CD14-positive monocyte (primary cell): ENCODE measurements at regions not wholly inside any gene's neighbourhood (a gene's known extent, or its start where the extent isn't known, plus 50 kb on each side); places are given as distances from the start of the nearest gene placed in this dataset.

Experiments
- DNase-seq, 3 donors: peaks; one replicate each; pipeline ENCODE4 v3.0.0-alpha.2; 2011 to 2022
- H2AFZ ChIP-seq: 2 replicates; pipeline ENCODE4 v1.6.0; 2012; ENCODE audit warnings: mild to moderate bottlenecking, low read depth, low read length, inconsistent platforms; ENCODE audit not compliant: insufficient read depth, poor library complexity, severe bottlenecking
- H3K27ac ChIP-seq, 2 donors: 1 replicate in 1 of 2; 2 replicates in 1 of 2; pipeline ENCODE4 v1.5.1; 2012 to 2013; ENCODE audit warnings: low read length in 2 of 2, control low read depth in 1 of 2, inconsistent platforms in 1 of 2, low read depth in 1 of 2, mild to moderate bottlenecking in 1 of 2
- H3K27me3 ChIP-seq, 2 donors: one replicate each; pipeline versions ENCODE4 v1.6.0 to v1.6.1; 2011 to 2013; ENCODE audit warnings: low read length in 2 of 2; ENCODE audit not compliant: control insufficient read depth in 2 of 2, insufficient read depth in 2 of 2
- H3K36me3 ChIP-seq, 2 donors: replicated peaks in 1 of 2; 1 replicate in 1 of 2; 2 replicates in 1 of 2; pipeline versions ENCODE4 v1.5.1 to v1.6.1; 2012 to 2013; ENCODE audit warnings: low read length in 2 of 2, control low read depth in 1 of 2, inconsistent platforms in 1 of 2, mild to moderate bottlenecking in 1 of 2; ENCODE audit not compliant: insufficient read depth in 2 of 2, control insufficient read depth in 1 of 2
- H3K4me1 ChIP-seq, 2 donors: 1 replicate in 1 of 2; 2 replicates in 1 of 2; pipeline versions ENCODE4 v1.5.1 to v1.6.1; 2012 to 2013; ENCODE audit warnings: low read length in 2 of 2, control low read depth in 1 of 2, inconsistent platforms in 1 of 2, mild to moderate bottlenecking in 1 of 2, moderate library complexity in 1 of 2; ENCODE audit not compliant: insufficient read depth in 2 of 2, control insufficient read depth in 1 of 2
- H3K4me2 ChIP-seq: replicated peaks from 2 replicates; pipeline ENCODE3; 2012; ENCODE audit warnings: low read length, moderate library complexity, mild to moderate bottlenecking; ENCODE audit not compliant: poor library complexity, severe bottlenecking; ENCODE audit errors: extremely low read depth
- H3K4me3 ChIP-seq, 3 experiments: fragments of 200-600 bp in 1 of 3; sonication (generic) in 1 of 3; replicated peaks in 1 of 3; 1 replicate in 2 of 3; 2 replicates in 1 of 3; pipeline ENCODE4 v1.5.1; 2011 to 2013; ENCODE audit warnings: low read length in 3 of 3, mild to moderate bottlenecking in 3 of 3, control low read depth in 2 of 3, low read depth in 2 of 3, inconsistent platforms in 1 of 3, moderate library complexity in 1 of 3
- H3K79me2 ChIP-seq: 2 replicates; pipeline ENCODE4 v1.6.0; 2012; ENCODE audit warnings: mild to moderate bottlenecking, control low read depth, inconsistent platforms, low read length, moderate library complexity; ENCODE audit not compliant: insufficient read depth
- H3K9ac ChIP-seq: 2 replicates; pipeline ENCODE4 v1.6.0; 2017; ENCODE audit warnings: low read length, mild to moderate bottlenecking; ENCODE audit not compliant: insufficient read depth, poor library complexity, severe bottlenecking
- H3K9me3 ChIP-seq, 2 donors: replicated peaks in 1 of 2; 1 replicate in 1 of 2; 2 replicates in 1 of 2; pipeline versions ENCODE4 v1.5.1 to v1.6.1; 2012 to 2013; ENCODE audit warnings: low read length in 2 of 2, control low read depth in 1 of 2; ENCODE audit not compliant: control insufficient read depth in 1 of 2, insufficient read depth in 1 of 2
- H4K20me1 ChIP-seq: 2 replicates; pipeline ENCODE4 v1.6.0; 2012; ENCODE audit warnings: mild to moderate bottlenecking, low read length, control low read depth, moderate library complexity; ENCODE audit not compliant: insufficient read depth
- H3K27ac Mint-ChIP-seq, 7 donors: one replicate each; pipeline ENCODE4 v1.8.0; 2020; ENCODE audit warnings: mild to moderate bottlenecking in 7 of 7, mixed read lengths in 7 of 7, moderate library complexity in 6 of 7, inconsistent platforms in 2 of 7
- H3K27me3 Mint-ChIP-seq, 3 donors: one replicate each; pipeline ENCODE4 v1.8.0; 2021 to 2022; ENCODE audit warnings: low read depth in 3 of 3, mild to moderate bottlenecking in 3 of 3, mixed read lengths in 3 of 3, moderate library complexity in 3 of 3, inconsistent platforms in 1 of 3
- H3K36me3 Mint-ChIP-seq, 2 donors: one replicate each; pipeline ENCODE4 v1.8.0; 2020; ENCODE audit warnings: mixed read lengths in 2 of 2, inconsistent platforms in 1 of 2, mild to moderate bottlenecking in 1 of 2
- H3K4me1 Mint-ChIP-seq: one replicate; pipeline ENCODE4 v1.8.0; 2020; ENCODE audit warnings: mild to moderate bottlenecking, mixed read lengths
- H3K4me3 Mint-ChIP-seq, 2 donors: one replicate each; pipeline ENCODE4 v1.8.0; 2020; ENCODE audit warnings: mild to moderate bottlenecking in 2 of 2, mixed read lengths in 2 of 2, moderate library complexity in 1 of 2
- H3K9me3 Mint-ChIP-seq, 7 donors: one replicate each; pipeline ENCODE4 v1.8.0; 2020 to 2022; ENCODE audit warnings: mixed read lengths in 7 of 7, mild to moderate bottlenecking in 6 of 7, moderate library complexity in 6 of 7, inconsistent platforms in 2 of 7
- WGBS: methylation state at CpG from one replicate; pipeline ENCODE4 v1.1.5; 2013; ENCODE audit warnings: missing lambda C conversion rate; ENCODE audit not compliant: insufficient coverage; 5-methylcytosine and 5-hydroxymethylcytosine counted together
- intact Hi-C, 2 donors: fragments of 100-400 bp; cut with micrococcal nuclease; formaldehyde crosslinking; loops; one replicate each; pipeline versions ENCODE4 v1.15.0 to v1.15.1; 2023
- TF ChIP-seq, protein P1 (sequence below): fragments of 200-600 bp; IDR thresholded peaks from one replicate; pipeline ENCODE4 v1.8.0; 2022; ENCODE audit warnings: antibody characterized with exemption, mild to moderate bottlenecking

DNA sequence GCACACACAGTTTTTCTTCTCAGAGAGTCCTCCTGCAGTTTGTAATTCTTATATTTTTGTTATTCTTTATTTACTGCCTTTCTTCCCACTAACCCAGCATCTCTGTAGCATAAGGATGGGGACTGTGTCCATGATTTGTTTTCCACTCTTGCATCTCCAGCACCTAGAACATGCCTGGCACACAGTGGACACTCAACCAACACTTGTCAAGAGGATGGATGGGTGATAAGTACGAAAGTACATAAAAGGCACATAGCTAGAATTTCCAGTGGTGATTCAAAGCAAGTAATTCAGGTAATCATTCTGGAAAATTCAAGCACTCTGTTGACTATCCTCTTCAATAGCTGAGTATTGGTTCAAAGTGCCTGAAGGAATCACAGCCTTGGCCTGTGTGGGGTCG lies 60.2 kb upstream of the TRIO start:
- Histone ChIP-seq H4K20me1 (no peaks in the 10 kb centered on the region), H3K36me3 (no peaks in the 10 kb centered on the region), H3K9ac (no peak overlapping the region), H2AFZ (no peak overlapping the region), H3K4me2 (no peak overlapping the region), H3K27me3 (no peaks in the 10 kb centered on the region), H3K79me2 (no peaks in the 10 kb centered on the region), H3K27ac (no peak overlapping the region), H3K9me3 (no peaks in the 10 kb centered on the region), H3K4me1 (no peaks in the 10 kb centered on the region), H3K4me3 (no peak overlapping the region)
- DNase-seq: no peak
- H3K4me1 Mint-ChIP-seq: no peaks in the 10 kb centered on the region
- peaks cover 0 to 4% (median 1%) of the 10 kb centered on the region in 7 donors for H3K9me3 Mint-ChIP-seq
- peaks cover 7 to 12% (median 10%) of the 10 kb centered on the region in 3 donors for H3K27me3 Mint-ChIP-seq
- WGBS: no CpG with 5 or more reads among the region's 2 CpGs
- TF ChIP-seq, protein P1, sequence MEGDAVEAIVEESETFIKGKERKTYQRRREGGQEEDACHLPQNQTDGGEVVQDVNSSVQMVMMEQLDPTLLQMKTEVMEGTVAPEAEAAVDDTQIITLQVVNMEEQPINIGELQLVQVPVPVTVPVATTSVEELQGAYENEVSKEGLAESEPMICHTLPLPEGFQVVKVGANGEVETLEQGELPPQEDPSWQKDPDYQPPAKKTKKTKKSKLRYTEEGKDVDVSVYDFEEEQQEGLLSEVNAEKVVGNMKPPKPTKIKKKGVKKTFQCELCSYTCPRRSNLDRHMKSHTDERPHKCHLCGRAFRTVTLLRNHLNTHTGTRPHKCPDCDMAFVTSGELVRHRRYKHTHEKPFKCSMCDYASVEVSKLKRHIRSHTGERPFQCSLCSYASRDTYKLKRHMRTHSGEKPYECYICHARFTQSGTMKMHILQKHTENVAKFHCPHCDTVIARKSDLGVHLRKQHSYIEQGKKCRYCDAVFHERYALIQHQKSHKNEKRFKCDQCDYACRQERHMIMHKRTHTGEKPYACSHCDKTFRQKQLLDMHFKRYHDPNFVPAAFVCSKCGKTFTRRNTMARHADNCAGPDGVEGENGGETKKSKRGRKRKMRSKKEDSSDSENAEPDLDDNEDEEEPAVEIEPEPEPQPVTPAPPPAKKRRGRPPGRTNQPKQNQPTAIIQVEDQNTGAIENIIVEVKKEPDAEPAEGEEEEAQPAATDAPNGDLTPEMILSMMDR: no peak
- intact Hi-C loops: no loop called here
- H3K36me3 Mint-ChIP-seq: no peaks in the 10 kb centered on the region
- no peak overlapping the region for H3K4me3 Mint-ChIP-seq
- no peak overlapping the region for H3K27ac Mint-ChIP-seq

DNA sequence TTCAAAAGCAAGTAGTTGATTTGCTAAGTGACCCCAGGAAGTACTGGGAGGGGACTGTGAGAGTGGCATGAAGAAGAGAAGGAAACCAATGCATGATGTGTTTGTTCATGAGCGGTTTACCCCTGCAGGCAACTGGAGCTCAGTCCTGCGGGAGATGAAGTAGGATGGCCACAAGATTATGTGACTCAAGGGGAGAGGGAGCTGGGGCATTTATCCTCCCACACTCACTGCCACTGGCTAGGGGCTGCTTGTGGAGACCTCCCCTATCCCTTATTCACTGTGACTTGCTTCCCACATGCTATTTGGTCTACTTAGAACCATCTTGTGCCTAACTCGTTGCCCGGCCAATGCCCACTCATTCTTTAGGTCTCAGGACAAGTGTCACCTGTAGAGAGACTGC lies 60.6 kb upstream of the TRIO start:
- peaks cover 0 to 4% (median 1%) of the 10 kb centered on the region in 7 donors for H3K9me3 Mint-ChIP-seq
- H3K36me3 Mint-ChIP-seq: no peaks in the 10 kb centered on the region
- Histone ChIP-seq H2AFZ (no peak overlapping the region), H3K27ac (no peak overlapping the region), H3K36me3 (no peaks in the 10 kb centered on the region), H3K4me1 (no peaks in the 10 kb centered on the region), H3K4me2 (no peak overlapping the region), H3K4me3 (no peak overlapping the region), H3K79me2 (no peaks in the 10 kb centered on the region), H3K9ac (no peak overlapping the region), H4K20me1 (no peaks in the 10 kb centered on the region), H3K9me3 (no peaks in the 10 kb centered on the region), H3K27me3 (no peaks in the 10 kb centered on the region)
- no peak overlapping the region for H3K27ac Mint-ChIP-seq
- DNase-seq: no peak
- WGBS: 50% methylated on average over 2 of the region's 4 CpGs
- no peaks in the 10 kb centered on the region for H3K4me1 Mint-ChIP-seq
- TF ChIP-seq, protein P1: no peak
- H3K4me3 Mint-ChIP-seq: no peak overlapping the region
- intact Hi-C loops: no loop called here
- H3K27me3 Mint-ChIP-seq: peaks cover 7 to 12% (median 10%) of the 10 kb centered on the region in 3 donors
